ENCODE measurements at regions not wholly inside any gene's neighbourhood (a gene's known extent, or its start where the extent isn't known, plus 50 kb on each side); places are given as distances from the start of the nearest gene placed in this dataset.

DNA sequence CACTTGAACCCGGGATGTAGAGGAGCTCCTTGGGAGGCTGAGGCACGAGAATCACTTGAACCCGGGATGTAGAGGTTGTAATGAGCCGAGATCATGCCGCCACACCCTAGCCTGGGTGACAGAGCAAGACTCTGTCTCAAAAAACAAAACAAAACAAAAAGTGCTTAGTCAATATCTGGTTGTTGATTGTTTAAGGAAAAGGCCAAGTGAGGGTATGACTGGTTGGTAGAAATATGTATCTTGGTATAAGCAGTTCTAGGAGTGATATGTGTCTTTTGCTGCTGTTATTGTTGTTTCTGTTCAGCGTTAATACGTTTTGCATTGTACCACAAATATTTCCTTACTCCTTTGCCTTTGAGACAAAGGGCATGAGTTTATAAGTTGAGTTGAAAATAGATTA, 210.7 kb upstream of the DMRT1 start:
- DNase-seq (ENCODE audit: low read depth in 3 of 3): no peak

DNA sequence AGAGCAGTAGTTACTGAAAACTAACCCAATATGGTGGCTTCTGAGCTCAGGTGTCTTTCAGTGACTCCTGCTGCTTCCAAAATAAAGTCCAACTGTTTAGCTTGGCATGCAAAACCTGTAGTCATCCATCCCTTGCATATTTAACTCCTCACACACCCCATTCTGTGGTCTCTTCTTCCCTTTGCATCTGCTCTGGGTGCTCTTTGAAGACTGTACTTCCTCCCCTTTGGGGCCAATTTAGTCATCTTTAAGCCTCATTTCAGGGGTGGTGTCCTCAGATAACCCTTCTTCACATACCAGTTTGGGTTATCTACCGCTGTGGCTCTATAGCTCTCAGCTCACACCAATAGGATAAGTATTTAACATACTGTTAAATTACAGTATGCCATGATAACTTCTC, 209.9 kb upstream of the DMRT1 start:
- DNase-seq (ENCODE audit: low read depth in 3 of 3): no peak

DNA sequence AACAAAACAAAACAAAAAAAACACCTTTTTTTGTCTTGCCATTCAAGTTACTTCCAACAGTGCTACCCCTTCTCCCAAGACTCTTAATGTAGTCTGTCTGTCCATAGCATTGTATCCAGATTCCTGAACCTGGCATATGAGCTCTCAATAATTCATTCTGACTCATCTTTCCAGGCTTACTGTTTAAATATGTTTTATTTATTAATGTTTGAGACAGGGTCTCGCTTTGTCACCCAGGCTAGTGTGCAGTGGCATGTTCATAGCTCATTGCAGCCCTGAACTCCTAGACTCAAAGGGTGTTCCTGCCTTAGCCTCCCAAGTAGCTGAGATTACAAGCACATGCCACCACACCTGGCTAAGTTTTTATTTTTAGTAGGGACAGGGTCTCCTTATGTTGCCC, 208.0 kb upstream of the DMRT1 start:
- no peak for DNase-seq (ENCODE audit: low read depth in 3 of 3)

DNA sequence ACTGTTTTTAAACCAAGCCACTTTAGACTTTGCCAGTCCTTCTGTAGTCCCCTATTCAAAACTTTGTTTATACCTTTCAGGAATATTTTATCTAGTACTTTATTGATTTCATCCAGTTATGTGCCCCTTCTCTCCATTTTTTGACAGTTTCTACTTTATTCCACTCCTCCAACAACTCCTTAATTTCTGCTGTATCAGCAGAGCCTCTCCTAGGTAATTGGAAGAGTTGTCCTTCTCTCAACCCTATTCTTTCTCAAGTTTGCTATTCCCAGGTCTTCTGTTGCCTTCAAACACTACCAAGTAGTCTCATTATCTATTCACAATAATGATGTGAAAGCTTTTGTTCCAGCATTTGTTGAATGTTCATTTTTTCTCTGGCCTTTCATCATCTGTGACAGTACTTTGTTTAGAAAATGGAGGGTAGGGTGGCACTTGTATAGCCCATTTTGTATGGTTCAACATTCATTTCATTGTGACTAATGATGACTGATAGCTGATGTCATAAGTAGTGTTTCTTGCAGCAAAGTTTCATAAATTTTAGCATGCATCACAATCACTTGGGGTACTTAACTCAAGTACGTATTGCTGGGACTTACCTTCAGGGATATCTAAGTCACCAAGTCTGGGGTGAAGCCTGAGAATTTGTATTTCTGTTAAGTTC, 204.4 kb upstream of the DMRT1 start:
- no peak for DNase-seq (ENCODE audit: low read depth in 3 of 3)

DNA sequence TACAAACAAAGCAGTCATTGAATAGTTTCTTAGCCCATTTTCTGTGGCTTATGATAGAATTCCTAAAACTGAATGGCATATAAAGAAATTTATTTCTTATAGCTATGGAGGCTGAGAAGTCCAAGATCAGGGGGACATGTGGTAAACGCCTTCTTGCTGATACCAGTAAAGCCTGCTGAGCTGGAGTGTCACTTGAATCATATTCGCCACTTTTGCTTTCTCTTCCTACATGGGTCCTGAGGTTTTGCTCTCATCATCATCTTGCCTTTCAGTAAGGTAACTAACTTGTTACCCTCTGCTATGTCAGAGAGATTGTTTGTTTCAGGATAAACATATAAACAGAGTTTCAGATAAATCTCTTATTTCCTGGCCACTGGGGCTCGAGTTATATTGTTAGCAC, 203.3 kb upstream of the DMRT1 start:
- no peak for DNase-seq (ENCODE audit: low read depth in 3 of 3)

DNA sequence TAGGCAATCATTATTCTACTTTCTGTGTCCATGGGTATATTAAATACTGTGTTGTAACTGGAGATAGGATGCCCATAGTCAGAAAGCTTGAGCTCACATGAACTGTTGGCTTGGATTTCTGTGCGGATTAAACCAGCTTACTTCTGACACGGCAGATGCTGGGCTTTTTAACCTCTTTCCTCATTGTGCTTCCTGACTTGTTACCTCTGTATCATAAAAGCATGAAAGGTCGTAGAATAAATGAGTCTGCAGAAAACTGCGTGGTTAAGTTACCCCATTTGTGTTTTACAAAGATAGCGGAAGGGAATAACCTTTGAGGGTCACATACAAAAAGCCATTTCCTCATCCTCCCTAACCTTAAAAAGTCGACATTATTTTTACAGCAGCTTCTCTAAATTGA, 199.5 kb upstream of the DMRT1 start:
- no peak for DNase-seq (ENCODE audit: low read depth in 3 of 3)

DNA sequence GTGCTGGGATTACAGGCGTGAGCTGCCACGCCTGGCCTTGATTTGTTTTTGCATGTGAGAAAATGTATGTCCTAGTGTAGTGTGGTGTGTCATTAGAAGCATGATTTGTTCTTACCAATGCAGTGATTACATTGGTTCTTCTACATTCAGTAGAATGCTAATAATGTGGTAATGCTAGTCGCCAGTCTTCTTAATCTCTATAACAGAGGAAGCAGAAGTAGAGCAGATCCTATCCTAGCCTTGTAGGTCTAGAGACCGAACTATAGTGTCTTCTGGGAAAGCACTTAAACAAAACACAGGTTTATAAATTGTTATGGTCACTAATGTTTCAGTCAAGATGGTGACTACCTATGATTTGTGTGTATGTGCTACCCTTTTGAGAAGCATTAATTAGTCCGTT, 197.5 kb upstream of the DMRT1 start:
- no peak for DNase-seq (ENCODE audit: low read depth in 3 of 3)

DNA sequence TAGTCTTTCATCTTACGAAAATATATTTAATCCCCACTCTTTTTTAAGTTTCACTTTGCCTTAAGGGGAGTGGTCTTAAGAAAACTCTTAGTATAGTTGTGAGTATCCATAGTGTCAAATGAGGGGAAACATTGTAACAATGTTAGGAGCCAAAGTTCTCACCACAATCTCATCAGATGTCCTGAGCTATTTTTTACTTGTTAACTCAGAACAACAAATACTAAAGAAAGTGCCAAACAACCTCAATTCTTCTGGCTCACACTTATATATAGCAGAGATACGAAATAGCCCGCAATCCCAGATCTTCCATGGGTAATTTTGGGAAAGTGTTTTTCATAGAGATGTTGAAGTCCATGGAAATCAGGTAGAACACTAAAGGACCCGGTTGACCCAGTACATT, 194.0 kb upstream of the DMRT1 start:
- no peak for DNase-seq (ENCODE audit: low read depth in 3 of 3)

DNA sequence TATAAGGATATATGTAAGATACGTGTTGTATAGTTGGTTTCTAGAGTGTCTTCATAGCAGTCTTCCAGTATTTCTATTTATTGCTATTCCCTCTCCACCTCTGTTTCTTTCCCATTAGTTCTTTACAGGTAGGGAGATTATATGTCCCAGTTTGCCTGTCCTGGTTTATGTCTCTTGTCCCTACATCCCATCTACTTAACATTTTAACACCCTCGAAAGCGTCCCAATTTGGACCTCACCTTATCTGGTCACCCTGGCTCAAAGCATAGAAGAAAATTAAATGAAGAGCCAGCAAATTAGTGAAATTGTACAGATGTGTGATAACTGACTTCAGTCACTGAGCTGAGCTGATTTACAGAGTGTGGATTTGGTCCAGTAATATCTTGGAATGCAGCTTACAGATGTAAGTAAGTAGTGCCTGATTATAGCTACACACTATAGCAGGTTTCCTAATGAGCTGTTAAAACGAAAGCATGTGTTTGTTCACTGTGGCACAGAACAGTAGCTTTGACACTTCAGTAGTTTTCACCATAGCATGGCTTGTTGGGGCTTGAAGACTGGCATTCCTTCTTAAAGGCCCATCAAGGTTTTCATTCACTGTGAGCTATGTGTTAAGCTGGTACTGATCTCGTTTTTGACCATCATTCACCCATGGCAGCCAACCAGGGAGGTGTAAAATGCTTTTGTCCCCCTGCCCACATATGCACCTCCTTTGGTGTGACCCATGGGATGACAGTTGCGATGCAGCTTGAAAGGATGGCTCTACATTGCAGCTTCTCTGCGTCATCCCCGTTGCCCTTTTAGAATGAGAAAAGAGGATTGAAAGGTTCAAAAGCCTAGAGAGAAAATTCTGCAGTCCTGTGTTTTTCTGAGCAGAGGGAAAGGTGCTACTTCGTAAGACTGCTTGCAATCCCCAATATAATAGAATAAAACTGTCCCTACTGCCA, 192.1 kb upstream of the DMRT1 start:
- DNase-seq (ENCODE audit: low read depth in 3 of 3): no peak

DNA sequence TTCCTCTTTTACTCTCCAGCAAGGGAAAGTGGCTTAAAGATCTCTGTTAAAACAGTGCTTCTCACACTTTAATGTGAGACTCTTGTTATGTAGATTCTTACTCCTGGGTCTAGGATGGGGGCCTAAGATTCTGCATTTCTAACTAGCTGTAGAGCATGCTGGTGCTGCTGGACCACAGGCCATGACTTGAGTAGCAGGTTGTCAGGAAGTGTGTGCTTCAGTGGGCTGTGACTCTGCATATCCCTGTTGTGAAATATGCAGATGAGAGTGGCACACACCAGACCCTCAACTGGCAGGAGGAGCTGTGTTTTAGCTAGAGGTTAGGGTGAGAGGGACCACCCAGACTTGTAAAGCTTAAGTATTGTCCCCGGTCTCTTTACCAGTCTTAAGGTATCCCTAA, 191.1 kb upstream of the DMRT1 start:
- DNase-seq (ENCODE audit: low read depth in 3 of 3): no peak

DNA sequence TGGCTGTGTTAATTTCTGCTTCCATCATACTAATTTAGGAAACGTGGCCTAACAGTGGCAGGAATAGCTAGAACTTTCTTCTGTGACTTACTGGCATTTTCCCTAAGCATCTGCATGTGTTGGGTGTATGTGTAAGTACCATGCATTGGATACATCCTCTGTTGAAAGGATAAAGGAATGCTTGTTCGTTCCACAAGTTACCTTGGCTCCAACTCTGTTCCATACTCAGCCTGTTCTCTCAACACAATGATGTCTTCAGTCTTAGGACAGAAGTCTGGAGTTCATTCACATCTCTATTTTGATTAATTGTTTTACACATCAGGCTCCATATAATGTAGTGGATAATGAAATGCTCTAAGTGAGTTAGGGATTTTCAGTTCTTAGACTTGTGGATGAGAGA, 190.1 kb upstream of the DMRT1 start:
- DNase-seq (ENCODE audit: low read depth in 3 of 3): no peak

DNA sequence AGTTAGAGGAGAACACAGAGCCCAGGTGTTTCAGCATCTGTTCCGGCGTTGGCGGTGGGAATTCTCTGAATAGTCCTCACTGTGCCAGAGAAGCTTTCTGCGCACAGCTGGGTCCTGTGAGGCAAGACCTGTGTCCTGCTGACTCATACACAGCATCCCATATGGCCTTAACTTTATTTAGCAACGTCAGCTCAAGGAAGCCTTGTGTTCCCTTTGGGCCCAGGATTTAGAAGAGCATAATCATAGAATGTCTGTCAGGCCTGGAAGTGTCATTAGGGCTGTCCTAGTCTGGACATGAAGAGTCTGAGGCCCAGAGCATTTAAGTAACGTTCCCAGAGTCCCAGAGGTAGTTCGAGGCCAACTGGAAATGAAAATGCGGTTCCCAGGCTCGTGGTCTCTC, 188.6 kb upstream of the DMRT1 start:
- no peak for DNase-seq (ENCODE audit: low read depth in 3 of 3)

DNA sequence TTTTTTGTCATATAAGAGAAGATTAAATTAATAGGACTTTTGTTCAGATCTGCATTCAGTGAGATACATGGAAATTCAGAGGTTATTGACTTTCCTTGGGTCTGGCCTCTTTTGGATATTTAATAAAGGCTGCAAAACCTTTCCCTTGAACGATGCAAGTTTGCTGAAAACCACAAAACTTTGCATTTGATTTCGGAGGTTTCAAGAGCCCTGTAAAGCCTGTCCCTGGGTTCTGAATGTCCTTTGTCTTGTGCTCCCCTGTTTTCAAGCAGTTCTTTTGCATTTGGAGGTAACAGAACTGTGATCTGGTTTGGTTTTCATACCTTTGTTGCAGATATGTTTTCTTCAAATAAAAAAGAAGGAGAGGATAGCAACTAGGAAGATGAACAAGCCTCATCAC, 188.1 kb upstream of the DMRT1 start:
- DNase-seq (ENCODE audit: low read depth in 3 of 3): no peak

DNA sequence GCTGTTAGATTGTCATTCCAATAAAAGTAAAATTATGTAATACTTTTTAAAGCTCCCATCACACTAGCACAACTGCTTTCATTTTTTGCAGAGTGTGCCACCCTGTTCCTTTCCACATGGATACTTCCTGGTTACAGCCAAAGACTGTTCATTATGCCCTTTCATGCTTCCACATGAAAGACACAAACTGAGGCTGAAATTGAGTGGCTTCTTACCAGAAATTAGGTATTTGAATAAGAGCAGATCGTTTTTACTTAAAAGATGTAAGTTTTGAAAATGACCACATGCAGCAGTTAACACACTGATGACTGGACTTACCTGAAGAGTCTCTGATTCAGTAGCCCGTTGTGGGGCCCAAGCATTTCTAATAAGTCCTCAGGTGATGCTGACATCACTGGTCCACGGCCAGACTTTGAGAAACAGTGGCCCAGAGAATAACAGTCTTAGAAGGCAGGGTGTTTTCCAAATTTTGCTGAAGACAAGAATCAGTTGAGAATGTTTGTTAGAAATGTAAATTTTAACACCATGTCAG, 187.6 kb upstream of the DMRT1 start:
- DNase-seq (ENCODE audit: low read depth in 3 of 3): no peak

DNA sequence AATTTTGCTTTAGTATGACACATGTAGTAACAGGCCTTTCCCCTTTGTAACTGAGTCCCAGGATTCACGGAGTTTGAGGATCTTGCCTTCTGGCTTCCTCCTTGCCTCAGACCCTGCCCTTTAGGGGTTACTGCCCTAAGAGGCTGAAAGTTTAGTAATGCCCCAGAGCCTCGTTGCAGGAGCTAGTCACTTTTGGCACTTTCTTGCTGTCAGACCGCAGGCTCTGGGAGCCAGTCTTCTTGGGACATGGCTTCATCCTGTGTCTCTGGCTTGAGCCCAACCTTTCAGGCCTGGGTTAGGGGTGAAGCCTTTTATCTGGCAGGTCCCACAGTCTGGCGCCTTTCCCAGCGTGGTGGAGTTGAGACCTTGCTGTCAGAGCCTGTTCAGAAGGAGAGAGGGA, 185.6 kb upstream of the DMRT1 start:
- DNase-seq (ENCODE audit: low read depth in 3 of 3): no peak

DNA sequence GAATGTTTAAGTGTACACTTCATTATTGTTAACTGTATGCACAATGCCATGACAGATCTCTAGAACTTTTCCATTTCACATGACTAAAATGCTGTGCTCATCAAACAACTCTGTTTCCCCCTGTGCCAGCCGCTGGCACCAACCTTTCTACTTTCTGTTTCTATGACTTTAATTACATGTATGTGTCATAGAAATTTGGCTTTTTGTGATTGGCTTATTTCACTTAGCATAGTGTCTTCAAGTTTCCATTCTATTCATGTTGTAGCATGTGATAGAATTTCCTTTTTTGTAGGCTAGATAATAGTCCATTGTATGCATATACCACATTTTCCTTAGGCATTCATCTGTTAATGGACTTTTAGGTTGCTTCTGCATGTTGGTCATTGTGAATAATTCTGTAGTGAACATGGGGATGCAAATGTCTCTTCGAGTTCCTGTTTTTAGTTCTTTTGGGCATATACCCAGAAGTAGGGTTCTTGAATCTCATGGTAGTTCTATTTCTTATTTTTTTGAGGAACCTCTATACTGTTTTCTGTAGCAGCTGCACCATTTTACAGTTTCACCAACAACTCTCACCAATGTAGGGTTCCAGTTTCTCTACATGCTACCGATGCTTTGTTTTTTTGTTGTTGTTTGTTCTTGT, 184.4 kb upstream of the DMRT1 start:
- DNase-seq (ENCODE audit: low read depth in 3 of 3): no peak

DNA sequence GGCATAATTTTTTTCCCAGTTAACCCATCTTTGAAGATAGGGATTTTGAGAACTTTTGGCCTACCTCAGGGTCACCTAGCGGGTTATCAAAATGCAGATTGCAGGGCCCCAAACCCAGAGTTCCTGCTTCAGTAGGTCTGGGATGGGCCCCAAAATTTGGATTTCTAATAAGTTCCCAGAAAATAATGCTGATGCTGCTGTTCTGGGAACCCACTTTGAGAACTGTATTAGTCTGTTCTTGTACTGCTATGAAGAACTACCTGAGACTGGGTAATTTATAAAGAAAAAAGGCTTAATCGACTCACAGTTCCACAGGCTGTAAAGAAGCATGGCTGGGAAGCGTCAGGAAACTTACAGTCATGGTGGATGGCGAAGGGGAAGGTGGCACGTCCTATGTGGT, 182.2 kb upstream of the DMRT1 start:
- no peak for DNase-seq (ENCODE audit: low read depth in 3 of 3)

DNA sequence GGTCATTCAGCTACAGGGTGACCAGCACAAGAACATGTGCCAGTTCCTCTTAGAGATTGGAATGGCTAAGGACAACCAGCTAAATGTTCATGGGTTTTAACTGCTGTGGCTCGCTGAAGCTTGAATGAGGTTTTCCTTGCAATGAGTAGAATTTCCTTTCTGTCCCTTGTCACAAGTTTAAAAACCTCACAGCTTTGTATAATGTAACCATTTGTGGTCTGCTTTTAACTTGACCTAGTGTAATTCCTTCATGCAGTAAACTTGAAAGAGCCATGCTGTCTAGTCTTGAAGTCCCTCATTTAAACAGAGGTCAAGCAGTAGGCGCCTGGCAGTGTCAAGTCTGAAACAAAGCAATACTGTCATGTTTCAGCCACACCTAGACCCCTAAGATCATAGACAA, 181.3 kb upstream of the DMRT1 start:
- no peak for DNase-seq (ENCODE audit: low read depth in 3 of 3)

DNA sequence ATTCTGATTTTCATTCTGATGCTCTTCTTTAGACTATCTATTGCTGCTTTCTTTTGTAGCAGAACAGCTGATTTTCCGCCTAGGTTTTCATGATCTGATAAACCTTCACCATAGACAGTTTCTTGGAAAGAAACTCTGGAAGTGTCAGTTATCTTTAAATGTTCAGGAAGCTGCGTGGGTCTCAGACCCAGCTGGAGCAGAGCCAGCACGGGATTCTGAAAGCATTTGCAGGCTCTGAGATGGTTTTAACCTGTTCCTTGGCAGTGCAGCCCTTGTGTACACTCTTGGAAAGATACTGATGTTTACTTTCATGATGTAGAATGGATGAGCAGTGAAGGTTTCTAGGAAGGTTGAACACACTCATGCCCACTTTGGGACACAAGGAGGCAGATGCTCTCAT, 178.0 kb upstream of the DMRT1 start:
- DNase-seq (ENCODE audit: low read depth in 3 of 3): no peak

DNA sequence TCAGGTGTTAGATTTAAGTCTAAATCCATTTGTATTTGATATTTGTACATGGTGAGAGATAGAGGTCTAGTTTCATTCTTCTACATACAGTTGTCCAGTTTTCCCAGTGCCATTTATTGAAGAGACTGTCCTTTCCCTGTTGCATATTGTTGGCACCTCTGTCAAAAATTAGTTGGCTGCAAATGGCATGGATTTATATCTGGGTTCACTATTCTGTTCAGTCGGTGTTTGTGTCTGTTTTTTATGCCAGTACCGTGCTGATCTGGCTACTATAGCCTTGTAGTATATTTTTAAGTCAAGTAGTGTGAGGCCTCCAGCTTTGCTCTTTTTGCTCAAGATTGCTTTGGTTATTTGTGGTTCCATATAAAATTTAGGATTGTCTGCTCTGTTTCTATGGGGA, 176.2 kb upstream of the DMRT1 start:
- no peak for DNase-seq (ENCODE audit: low read depth in 3 of 3)

DNA sequence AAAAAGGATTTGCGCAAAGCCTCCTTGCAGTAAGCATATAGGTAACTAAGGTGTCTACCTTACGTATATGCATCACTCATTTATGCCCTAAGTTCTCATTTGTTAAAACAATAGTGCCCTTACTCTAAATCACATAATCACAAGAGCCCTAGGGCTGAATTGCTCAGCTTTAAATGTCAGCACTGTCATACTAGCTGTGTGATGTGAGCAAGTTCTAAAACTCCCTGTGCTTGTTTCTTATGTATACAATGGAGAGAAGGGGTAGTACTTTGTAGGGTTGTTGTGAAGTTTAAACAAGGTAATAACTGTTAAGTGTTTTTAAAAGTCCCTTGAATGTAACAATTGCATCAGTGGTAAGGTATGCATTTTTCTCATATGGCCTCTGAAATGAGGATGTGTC, 169.5 kb upstream of the DMRT1 start:
- no peak for DNase-seq (ENCODE audit: low read depth in 3 of 3)

DNA sequence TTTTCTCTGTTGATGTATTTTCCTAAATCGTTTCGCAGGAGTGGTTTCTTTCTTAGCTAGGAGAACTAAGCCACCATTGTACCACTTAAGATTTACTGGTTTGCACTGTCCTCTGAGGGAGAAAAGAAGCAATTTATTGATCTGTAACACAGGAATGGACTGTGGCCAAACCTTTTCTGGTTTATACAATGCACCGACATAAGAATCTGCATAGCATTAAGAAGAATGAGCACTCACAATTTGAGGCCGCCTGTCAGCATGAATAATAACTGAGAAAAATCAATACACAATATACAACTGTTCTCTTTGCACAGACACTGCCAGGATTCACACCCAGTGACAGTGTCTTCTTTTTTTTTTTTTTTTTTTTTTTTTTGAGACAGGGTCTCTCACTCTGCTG, 168.6 kb upstream of the DMRT1 start:
- no peak for DNase-seq (ENCODE audit: low read depth in 3 of 3)

Measured in stimulated activated CD4-positive, alpha-beta T cell treated with anti-CD3 and anti-CD28 coated beads, TNF-alpha, amount 100 ng/mL, for 48 hours (primary cell).